Right forelimb (tissue), 1 donor: ENCODE measurements at regions not wholly inside any gene's neighbourhood (a gene's known extent, or its start where the extent isn't known, plus 50 kb on each side); places are given as distances from the start of the nearest gene placed in this dataset.
A peak's percentile ranks its signal among the peaks of the same experiment; 100 is the strongest.

Experiments
- DNase-seq: peaks from one replicate; pipeline ENCODE4 v3.0.0-alpha.2; 2018

- DNase-seq: no peak
Observed at GRCh38 chr5:61623401-61624069, 291.5 kb downstream of the ZSWIM6 start.

GRCh38 chr5:61624553-61625136 is 292.6 kb downstream of the ZSWIM6 start:
- no peak for DNase-seq

GRCh38 chr5:61625137-61625561 is 293.1 kb downstream of the ZSWIM6 start:
- DNase-seq: no peak

- peak; percentile 72 for DNase-seq
Observed at GRCh38 chr5:61625681-61626621, 293.9 kb downstream of the ZSWIM6 start.

GRCh38 chr5:61626639-61627282 is 294.7 kb downstream of the ZSWIM6 start:
- no peak for DNase-seq

- DNase-seq: no peak
Observed at GRCh38 chr5:61627531-61627930, 295.5 kb downstream of the ZSWIM6 start.

- DNase-seq: no peak
Observed at GRCh38 chr5:61630908-61631307, 298.9 kb downstream of the ZSWIM6 start.

- DNase-seq: peak; percentile 66
Observed at GRCh38 chr5:61631438-61631941, 299.4 kb downstream of the ZSWIM6 start.

- no peak for DNase-seq
Observed at GRCh38 chr5:61632064-61632463, 300.0 kb downstream of the ZSWIM6 start.

- DNase-seq: no peak
Observed at GRCh38 chr5:61635271-61635670, 303.2 kb downstream of the ZSWIM6 start.

GRCh38 chr5:61637566-61637965 is 305.5 kb downstream of the ZSWIM6 start:
- DNase-seq: no peak

GRCh38 chr5:61638476-61638875 is 306.4 kb downstream of the ZSWIM6 start:
- no peak for DNase-seq

GRCh38 chr5:61640179-61641021 is 308.3 kb downstream of the ZSWIM6 start:
- DNase-seq: no peak

GRCh38 chr5:61641748-61642565 is 309.9 kb downstream of the ZSWIM6 start:
- no peak for DNase-seq

GRCh38 chr5:61647672-61648071 is 315.6 kb downstream of the ZSWIM6 start:
- no peak for DNase-seq

- no peak for DNase-seq
Observed at GRCh38 chr5:61649231-61649630, 317.2 kb downstream of the ZSWIM6 start.

GRCh38 chr5:61649971-61650370 is 317.9 kb downstream of the ZSWIM6 start:
- DNase-seq: no peak

- no peak for DNase-seq
Observed at GRCh38 chr5:61650661-61651060, 318.6 kb downstream of the ZSWIM6 start.

- no peak for DNase-seq
Observed at GRCh38 chr5:61651195-61651594, 319.1 kb downstream of the ZSWIM6 start.

GRCh38 chr5:61652916-61653315 is 320.9 kb downstream of the ZSWIM6 start:
- no peak for DNase-seq
